ENCODE measurements at regions not wholly inside any gene's neighbourhood (a gene's known extent, or its start where the extent isn't known, plus 50 kb on each side); places are given as distances from the start of the nearest gene placed in this dataset.

DNA sequence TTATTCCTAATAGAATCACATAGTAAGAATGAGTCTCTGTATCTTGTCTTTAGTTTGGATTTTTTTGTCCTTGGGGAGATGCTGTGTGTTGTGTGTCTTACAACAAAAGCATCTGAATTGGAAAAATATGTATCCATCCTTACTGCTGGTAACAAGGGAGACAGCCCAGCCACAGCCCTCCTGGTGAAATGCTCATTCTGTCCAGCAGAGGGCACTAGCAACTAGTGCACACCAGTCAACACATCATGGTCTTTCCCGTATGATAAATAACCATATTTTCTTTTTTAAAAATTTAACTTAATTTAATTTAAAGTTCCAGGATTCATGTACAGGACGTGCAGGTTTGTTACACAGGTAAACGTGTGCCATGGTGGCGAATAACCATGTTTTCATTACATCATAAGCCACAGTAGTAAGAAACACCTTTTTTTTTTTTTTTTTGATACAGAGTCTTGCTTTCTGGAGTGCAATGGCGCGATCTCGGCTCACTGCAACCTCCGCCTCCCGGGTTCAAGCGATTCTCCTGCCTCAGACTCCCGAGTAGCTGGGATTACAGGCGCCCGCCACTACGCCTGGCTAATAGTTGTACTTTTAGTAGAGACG lies 245.1 kb downstream of the PTBP2 start:
- DNase-seq, result peak; percentile 73

DNA sequence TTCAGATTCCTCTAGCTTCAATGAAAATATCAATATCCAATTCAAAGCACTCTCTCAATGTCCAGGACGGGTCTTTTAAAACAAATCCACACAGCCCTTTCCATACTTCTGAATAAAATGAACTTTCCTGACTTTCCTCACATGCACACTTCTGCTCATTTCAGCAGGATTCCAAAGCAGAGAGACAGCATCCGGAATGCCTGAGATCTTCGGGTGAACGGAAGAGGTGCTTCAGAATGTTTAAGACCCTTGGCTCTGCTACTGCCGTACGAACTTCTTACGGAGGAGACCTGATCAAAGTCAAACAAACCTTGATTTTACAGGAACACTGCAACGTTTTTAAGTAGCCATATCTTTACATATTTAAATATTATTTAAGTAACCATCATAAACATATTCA lies 245.7 kb downstream of the PTBP2 start:
- DNase-seq, result no peak

- no peak for DNase-seq
Measured at GRCh38 chr1:96968541-96968940, 247.0 kb downstream of the PTBP2 start.

DNA sequence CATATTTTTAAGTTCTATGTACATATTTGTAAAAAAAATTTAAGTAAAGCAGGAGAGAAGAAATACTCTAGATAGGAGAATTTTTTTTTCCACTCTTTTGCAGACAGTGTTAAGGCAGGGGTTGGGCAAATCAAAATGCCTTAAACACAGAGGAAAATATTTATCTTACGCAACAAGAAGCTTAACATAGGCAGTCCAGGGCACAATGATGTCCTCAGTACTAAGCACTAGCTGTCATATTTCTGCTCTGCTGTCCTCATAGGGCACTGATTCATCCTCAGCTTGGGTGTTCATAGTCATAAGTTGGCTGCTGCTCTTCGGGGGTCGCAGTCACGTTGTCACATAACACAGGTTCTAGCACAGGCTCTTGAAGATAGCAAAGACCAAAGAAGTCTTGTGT lies 247.4 kb downstream of the PTBP2 start:
- no peak for DNase-seq

- DNase-seq, result no peak
Measured at GRCh38 chr1:96969656-96970163, 248.1 kb downstream of the PTBP2 start.

- no peak for DNase-seq
Measured at GRCh38 chr1:96971439-96971838, 249.9 kb downstream of the PTBP2 start.

GRCh38 chr1:96971849-96972602 lies 250.4 kb downstream of the PTBP2 start:
- DNase-seq, result no peak

DNA sequence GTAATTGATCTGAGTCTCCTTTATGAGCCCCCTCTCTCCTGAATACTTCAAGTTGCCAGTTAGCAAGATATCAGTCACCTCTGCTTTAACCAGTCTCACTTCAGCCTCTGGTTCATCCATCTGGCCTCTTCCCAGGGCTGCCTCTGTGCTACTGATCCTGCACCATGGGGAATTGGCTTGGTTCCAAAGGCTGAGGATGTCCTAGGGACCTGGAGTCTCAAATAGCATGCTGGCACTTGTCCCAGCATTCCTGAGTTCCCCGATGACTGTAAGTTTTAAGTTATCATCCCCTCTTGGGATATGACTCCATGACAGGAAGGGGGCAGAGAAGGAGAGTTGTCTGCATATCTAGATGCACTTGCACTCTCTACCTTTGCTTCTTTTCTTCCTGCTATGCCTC lies 252.0 kb downstream of the PTBP2 start:
- no peak for DNase-seq

- DNase-seq, result no peak
Measured at GRCh38 chr1:96978444-96978843, 256.9 kb downstream of the PTBP2 start.

DNA sequence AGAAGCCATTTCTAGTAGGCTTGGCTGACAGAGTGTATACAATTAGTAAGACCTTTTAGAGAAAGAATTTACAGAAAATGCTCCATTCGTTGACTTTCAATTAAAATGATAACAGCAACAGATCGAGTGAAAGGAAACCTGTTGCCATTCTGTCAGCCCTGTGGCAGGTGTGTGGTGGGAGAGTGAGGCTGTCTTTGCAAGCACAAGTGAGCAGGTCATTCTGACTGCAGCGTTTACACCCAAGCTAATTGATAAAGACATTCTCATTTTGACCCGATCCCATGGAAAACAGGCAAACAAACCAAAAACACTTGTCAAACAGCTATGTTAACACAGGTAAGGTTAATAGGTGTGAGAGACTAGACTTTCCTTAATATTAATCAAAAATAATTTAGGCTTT lies 257.3 kb downstream of the PTBP2 start:
- no peak for DNase-seq

DNA sequence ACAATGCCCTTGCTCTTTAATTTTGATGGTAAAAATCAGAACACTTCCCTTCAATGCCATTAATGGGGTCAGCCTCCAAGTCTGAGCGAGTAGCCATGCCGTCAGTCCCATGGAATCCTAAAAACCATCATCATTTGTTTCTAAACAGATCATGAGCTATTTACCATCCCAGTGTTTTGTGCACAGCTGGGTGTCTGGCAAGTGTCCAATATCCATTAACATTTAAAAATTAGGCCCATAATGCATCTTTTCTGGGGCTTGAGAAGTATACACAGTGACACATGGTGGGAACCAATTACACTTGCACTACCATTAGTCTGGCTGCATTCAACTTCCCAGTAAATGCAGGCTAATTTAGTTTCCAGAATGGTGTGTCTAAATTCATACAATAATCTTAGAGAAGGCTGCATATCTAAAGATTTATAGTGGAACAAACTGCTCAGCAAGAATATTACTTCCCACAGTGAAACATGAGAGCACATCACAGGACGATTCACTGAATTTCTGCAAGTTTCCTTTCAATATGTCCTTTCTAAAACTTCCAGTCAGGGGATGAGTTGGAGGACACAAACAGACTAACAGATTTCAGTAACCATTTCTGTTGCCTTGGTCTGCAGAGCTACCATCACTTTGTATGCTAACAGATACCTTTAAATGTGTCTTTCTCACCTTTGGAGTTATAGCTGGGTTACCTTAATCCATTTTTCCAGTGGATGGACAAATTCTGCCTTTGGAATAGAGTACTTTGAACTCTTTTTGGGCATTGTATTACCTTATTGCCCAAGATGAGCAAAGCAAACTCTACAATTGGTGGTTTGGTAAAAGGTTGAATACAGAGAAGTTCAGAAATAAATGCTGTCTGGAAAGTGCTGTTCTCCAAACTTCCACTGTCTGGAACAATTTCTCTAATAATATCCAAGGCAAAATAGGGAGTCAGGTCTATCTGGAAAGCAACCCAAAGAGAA lies 258.0 kb downstream of the PTBP2 start:
- no peak for DNase-seq

- DNase-seq, result no peak
Measured at GRCh38 chr1:96980448-96980847, 258.9 kb downstream of the PTBP2 start.

DNA sequence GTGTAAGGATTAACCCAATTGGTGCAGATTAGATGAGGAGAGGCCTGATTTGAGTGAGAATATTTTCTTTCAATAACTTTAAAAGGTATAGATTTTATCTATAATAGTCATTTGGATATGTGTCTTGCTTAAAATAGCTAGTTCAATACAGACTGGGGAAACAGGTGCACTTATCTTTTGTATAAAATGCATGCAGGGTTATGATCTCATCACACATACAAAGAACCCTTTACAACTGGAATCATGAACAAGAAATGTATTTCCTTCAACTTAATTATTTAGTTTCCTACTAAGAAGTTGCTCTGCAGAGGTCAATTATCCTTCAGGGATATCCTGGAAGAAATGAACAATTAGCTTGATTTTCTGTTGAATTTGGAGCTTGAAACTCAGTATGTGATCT lies 259.6 kb downstream of the PTBP2 start:
- DNase-seq, result no peak

DNA sequence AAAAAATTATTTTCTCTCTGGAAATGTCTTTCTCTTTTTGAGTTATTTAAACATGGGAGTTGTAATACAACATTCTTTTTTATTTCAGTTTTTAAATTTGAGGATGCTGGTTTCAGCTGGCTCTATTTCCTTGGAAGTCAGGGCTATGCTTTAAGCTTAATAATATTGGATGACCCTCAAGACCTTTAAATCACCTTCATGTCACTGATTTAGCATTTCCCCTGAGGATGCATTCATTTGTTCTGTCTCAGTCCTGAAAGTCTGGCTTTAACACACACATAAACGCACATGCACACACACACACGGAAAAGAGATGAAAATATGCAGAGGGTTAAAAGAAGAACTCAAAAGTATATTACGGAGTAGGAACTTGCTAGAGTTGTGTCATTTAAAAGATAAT lies 260.5 kb downstream of the PTBP2 start:
- DNase-seq, result no peak

DNA sequence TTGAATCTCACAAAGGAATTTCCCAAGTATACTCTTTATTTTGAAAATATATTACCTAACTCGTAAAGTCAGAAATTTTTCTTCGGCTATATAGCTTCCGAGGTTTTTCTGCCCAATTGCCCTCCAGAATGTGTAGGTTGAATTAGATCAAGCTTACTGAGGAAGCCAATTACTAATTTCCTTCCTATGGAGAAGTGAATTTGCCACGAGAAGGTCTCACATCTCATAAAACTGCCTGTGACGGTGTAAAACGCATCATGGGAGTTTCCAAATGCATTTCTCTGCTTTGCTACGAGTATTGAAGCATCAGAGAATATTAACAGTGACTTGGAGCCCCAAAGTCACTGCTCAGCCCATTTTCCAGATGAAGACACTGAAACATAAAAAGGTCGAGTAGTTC lies 262.3 kb downstream of the PTBP2 start:
- no peak for DNase-seq

- DNase-seq, result no peak
Measured at GRCh38 chr1:96987186-96987703, 265.7 kb downstream of the PTBP2 start.

DNA sequence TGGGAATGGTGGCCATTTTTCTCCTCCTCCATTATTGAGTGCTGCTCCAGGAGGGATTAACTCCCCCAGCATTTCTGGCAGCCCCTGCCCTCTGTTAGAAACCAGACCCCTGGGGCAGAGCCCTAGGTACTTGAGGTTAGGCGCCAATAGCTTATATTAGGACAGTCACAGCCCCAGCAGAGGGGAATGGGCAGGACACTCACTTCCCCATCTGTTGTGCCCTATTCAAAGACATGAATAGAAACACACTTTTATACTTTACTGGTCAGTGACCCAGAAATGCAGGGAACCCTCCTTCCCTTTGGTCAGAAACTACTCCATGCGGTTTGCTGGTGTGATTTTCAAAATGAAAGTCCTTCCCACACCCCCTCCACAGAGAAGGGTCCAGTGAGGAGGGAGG lies 267.7 kb downstream of the PTBP2 start:
- DNase-seq, result no peak

GRCh38 chr1:96990136-96990535 lies 268.6 kb downstream of the PTBP2 start:
- DNase-seq, result no peak

GRCh38 chr1:96991261-96991660 lies 269.7 kb downstream of the PTBP2 start:
- no peak for DNase-seq

DNA sequence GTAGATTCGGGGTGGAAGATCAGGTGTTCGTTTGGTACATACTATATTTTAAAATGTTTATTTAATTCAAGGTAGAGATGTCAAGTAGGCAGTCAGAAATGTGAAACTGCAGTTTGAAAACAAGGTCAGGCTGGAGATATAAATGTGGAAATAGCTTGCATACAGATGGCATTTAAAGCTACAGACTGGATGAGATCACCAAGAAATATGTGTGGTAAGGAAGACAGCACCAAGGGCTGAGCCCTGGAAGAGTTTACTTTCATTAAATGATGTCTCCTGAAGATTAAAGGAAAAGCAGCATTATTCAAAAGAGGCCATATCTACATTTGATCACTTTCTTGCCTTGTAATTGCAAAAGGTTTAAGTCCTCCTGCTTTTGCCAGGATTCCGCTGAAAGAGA lies 271.3 kb downstream of the PTBP2 start:
- DNase-seq, result no peak

- no peak for DNase-seq
Measured at GRCh38 chr1:96995351-96995750, 273.8 kb downstream of the PTBP2 start.

DNA sequence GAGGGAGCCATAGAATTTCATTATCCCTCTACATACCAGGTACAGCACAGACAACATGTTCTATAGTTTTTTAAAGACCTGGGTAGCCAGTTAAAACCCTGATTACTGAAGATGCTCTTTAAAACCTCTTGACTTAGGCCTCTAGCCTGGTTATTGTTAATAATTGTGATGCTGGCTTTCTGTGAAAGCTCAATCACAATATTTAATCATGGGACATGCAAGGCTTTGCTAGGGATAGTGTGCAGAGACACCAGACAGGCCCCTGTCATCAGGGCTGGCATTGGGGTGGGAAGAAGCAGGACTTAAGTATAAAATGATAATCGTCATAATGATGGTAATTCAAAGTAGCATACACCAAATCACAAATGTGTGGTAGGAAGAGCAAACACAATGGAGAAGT lies 274.4 kb downstream of the PTBP2 start:
- DNase-seq, result no peak

GRCh38 chr1:96997717-96998116 lies 276.1 kb downstream of the PTBP2 start:
- DNase-seq, result no peak

Data from activated CD4-positive, alpha-beta T cell treated with anti-CD3 and anti-CD28 coated beads, Interleukin-2, amount 50 U/mL, for 1 hour (primary cell).